Prostate gland (tissue), 2 donors: ENCODE measurements at regions not wholly inside any gene's neighbourhood (a gene's known extent, or its start where the extent isn't known, plus 50 kb on each side); places are given as distances from the start of the nearest gene placed in this dataset.

ENCODE experiments used
- DNase-seq: peaks from one replicate; pipeline ENCODE4 v3.0.0-alpha.2; 2019; ENCODE audit warnings: low spot score
- H3K27ac ChIP-seq, 2 donors: fragments of 200-600 bp; sonication (generic); 2 replicates each; pipeline ENCODE4 v1.5.1; 2017 to 2019
- H3K27me3 ChIP-seq: fragments of 200-600 bp; sonication (generic); replicated peaks from 2 replicates; pipeline ENCODE4 v1.5.1; 2019; ENCODE audit not compliant: insufficient read depth
- H3K36me3 ChIP-seq, 2 donors: fragments of 200-600 bp; sonication (generic); 1 replicate in 1 of 2; 2 replicates in 1 of 2; pipeline versions ENCODE4 v1.5.1 to v1.8.1; 2017 to 2019
- H3K4me1 ChIP-seq: fragments of 200-600 bp; sonication (generic); replicated peaks from 2 replicates; pipeline ENCODE4 v1.5.1; 2019
- H3K4me3 ChIP-seq, 2 donors: fragments of 200-600 bp; sonication (generic); 2 replicates each; pipeline ENCODE4 v1.5.1; 2017 to 2019
- H3K9me3 ChIP-seq: fragments of 200-600 bp; sonication (generic); 2 replicates; pipeline ENCODE4 v1.5.1; 2017
- CTCF ChIP-seq, 4 experiments: fragments of 200-600 bp in 2 of 4; fragments of 450-650 bp in 2 of 4; sonication (generic) in 2 of 4; IDR thresholded peaks; 1 replicate in 3 of 4; 2 replicates in 1 of 4; pipeline ENCODE4 v1.5.1; 2016 to 2019; ENCODE audit warnings: antibody characterized with exemption in 4 of 4, mild to moderate bottlenecking in 2 of 4, moderate library complexity in 2 of 4
- POLR2A ChIP-seq: fragments of 450-650 bp; IDR thresholded peaks from one replicate; pipeline ENCODE4 v1.6.1; 2016; ENCODE audit warnings: antibody characterized with exemption, mild to moderate bottlenecking
- POLR2AphosphoS5 ChIP-seq: sonication (generic); formaldehyde crosslinking; IDR thresholded peaks from one replicate; pipeline ENCODE4 v1.6.1; 2017; ENCODE audit warnings: antibody characterized with exemption
- WGBS: methylation state at CpG from one replicate; pipeline ENCODE4 v1.1.5; 2018; 5-methylcytosine and 5-hydroxymethylcytosine counted together
- intact Hi-C: fragments of 100-400 bp; cut with DNase I; formaldehyde crosslinking; loops from one replicate; pipeline ENCODE4 v1.14.2; 2022

GRCh38 chr4:188714907-188715306 is 575.7 kb downstream of the TRIML1 start:
- Histone ChIP-seq H3K4me3 (no peak overlapping the region), H3K27ac (no peak overlapping the region), H3K27me3 (no peaks in the 10 kb centered on the region), H3K4me1 (no peaks in the 10 kb centered on the region), H3K9me3 (no peaks in the 10 kb centered on the region), H3K36me3 (no peaks in the 10 kb centered on the region)
- intact Hi-C loops = no loop called here
- WGBS = 87% methylated on average over 3 of the region's 3 CpGs
- no peak for DNase-seq
- TF ChIP-seq POLR2A (no peak), POLR2AphosphoS5 (no peak), CTCF (IDR thresholded peaks at IDR 0.05) (no peak)

GRCh38 chr4:188717661-188718060 is 578.4 kb downstream of the TRIML1 start:
- DNase-seq = no peak
- Histone ChIP-seq H3K4me1 (no peaks in the 10 kb centered on the region), H3K27me3 (no peaks in the 10 kb centered on the region), H3K9me3 (no peaks in the 10 kb centered on the region), H3K27ac (no peak overlapping the region), H3K36me3 (no peaks in the 10 kb centered on the region), H3K4me3 (no peak overlapping the region)
- WGBS = 89% methylated on average over 2 of the region's 2 CpGs
- TF ChIP-seq POLR2A (no peak), CTCF (IDR thresholded peaks at IDR 0.05) (no peak)
- intact Hi-C loops = no loop called here

- TF ChIP-seq CTCF (IDR thresholded peaks at IDR 0.05) (no peak), POLR2AphosphoS5 (no peak), POLR2A (no peak)
- Histone ChIP-seq H3K9me3 (no peaks in the 10 kb centered on the region), H3K36me3 (no peaks in the 10 kb centered on the region), H3K4me3 (no peak overlapping the region), H3K4me1 (no peaks in the 10 kb centered on the region), H3K27me3 (no peaks in the 10 kb centered on the region), H3K27ac (no peak overlapping the region)
- WGBS = 96% methylated on average over 1 of the region's 1 CpG
- DNase-seq = no peak
- intact Hi-C loops = no loop called here
Observed at GRCh38 chr4:188719794-188720193, 580.6 kb downstream of the TRIML1 start.

- Histone ChIP-seq H3K4me1 (no peaks in the 10 kb centered on the region), H3K36me3 (no peaks in the 10 kb centered on the region), H3K9me3 (no peaks in the 10 kb centered on the region), H3K4me3 (no peak overlapping the region), H3K27me3 (no peaks in the 10 kb centered on the region), H3K27ac (no peak overlapping the region)
- intact Hi-C loops = no loop called here
- DNase-seq = no peak
- TF ChIP-seq POLR2A = no peak
- TF ChIP-seq CTCF (IDR thresholded peaks at IDR 0.05) = no peak
- TF ChIP-seq POLR2AphosphoS5 = no peak
Observed at GRCh38 chr4:188722911-188723310, 583.7 kb downstream of the TRIML1 start.

- intact Hi-C loops = no loop called here
- DNase-seq = no peak
- H3K36me3 ChIP-seq = no peaks in the 10 kb centered on the region
- no peak for TF ChIP-seq POLR2A
- TF ChIP-seq POLR2AphosphoS5 = no peak
- no peak for TF ChIP-seq CTCF (IDR thresholded peaks at IDR 0.05)
- no peaks in the 10 kb centered on the region for H3K27me3 ChIP-seq
- no peaks in the 10 kb centered on the region for H3K9me3 ChIP-seq
- no peak overlapping the region for H3K4me3 ChIP-seq
- H3K27ac ChIP-seq = no peak overlapping the region
- H3K4me1 ChIP-seq = no peaks in the 10 kb centered on the region
- WGBS = 92% methylated on average over 1 of the region's 1 CpG
Observed at GRCh38 chr4:188727746-188728145, 588.5 kb downstream of the TRIML1 start.
